ENCODE measurements at regions not wholly inside any gene's neighbourhood (a gene's known extent, or its start where the extent isn't known, plus 50 kb on each side); places are given as distances from the start of the nearest gene placed in this dataset.

DNA sequence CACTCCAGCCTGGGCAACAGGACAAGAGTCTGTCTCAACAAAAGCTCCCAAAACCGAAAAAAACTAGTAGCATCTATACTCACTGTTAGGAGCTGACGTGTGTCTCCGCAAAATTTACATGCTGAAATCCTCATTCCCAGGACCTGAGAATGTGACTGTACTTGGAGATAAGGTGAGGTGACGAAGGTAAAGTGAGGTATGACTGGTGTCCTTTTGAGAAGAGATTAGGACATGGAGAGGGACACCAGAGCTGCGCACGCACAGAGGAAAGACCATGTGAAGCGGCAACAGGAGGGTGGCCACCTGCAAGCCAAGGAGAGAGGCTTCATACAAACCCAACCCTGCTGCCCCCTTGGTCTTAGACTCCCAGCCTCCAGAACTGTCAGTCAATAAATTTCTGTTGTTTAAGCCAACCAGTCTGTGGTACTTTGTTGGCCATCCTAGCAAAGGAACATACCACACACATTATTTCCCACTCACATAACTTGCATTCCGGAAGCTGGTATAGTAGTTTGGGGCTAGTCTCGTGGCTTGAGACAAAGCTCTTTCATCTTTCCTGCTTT lies 1154.0 kb upstream of the CELF2 start:
- Histone ChIP-seq H2AK5ac (ENCODE audit: low read depth, low read length) (no peak overlapping the region), H2BK120ac (ENCODE audit: low read depth, low read length) (no peak overlapping the region), H2BK12ac (ENCODE audit: low read length) (no peak overlapping the region), H2BK5ac (ENCODE audit: low read length) (no peak overlapping the region), H3K23ac (ENCODE audit: low read depth, low read length, poor library complexity) (no peak overlapping the region), H2AFZ (ENCODE audit: low read length) (no peak overlapping the region), H3K27me3 (ENCODE audit: control insufficient read depth in 3 of 3, insufficient read depth in 3 of 3, low read depth in 1 of 3, low read length in 3 of 3) (no peaks in the 10 kb centered on the region), H3K79me1 (ENCODE audit: low read depth, low read length) (no peaks in the 10 kb centered on the region), H3K4me1 (ENCODE audit: control insufficient read depth in 2 of 2, insufficient read depth in 1 of 2, low read depth in 1 of 2, low read length in 2 of 2) (no peaks in the 10 kb centered on the region), H3K4ac (ENCODE audit: low read length) (no peak overlapping the region), H3K9ac (ENCODE audit: low read depth, low read length, poor library complexity) (no peak overlapping the region), H2BK15ac (ENCODE audit: low read length) (no peak overlapping the region), H3K36me3 (replicated peaks in 1 of 2; ENCODE audit: control insufficient read depth in 2 of 2, insufficient read depth in 2 of 2, low read length in 2 of 2) (no peaks in the 10 kb centered on the region), H3K14ac (ENCODE audit: low read length) (no peak overlapping the region), H4K91ac (ENCODE audit: low read depth, low read length, poor library complexity) (no peak overlapping the region), H4K8ac (ENCODE audit: low read depth, low read length) (no peak overlapping the region), H3K27ac (replicated peaks; ENCODE audit: low read length) (no peak overlapping the region), H3K4me2 (ENCODE audit: insufficient read depth, low read length, poor library complexity, severe bottlenecking) (no peak overlapping the region), H3K18ac (ENCODE audit: low read length) (no peak overlapping the region), H3K4me3 (ENCODE audit: low read length in 2 of 2) (no peak overlapping the region), H3K9me3 (replicated peaks in 1 of 2; ENCODE audit: control insufficient read depth in 2 of 2, insufficient read depth in 1 of 2, low read depth in 1 of 2, low read length in 2 of 2) (no peaks in the 10 kb centered on the region)
- no CpG with 5 or more reads among the region's 9 CpGs for WGBS, 2 donors (ENCODE audit: extremely low coverage in 2 of 2, insufficient read length in 2 of 2, insufficient replicate concordance in 1 of 2)
- DNase-seq (ENCODE audit: low spot score): no peak

DNA sequence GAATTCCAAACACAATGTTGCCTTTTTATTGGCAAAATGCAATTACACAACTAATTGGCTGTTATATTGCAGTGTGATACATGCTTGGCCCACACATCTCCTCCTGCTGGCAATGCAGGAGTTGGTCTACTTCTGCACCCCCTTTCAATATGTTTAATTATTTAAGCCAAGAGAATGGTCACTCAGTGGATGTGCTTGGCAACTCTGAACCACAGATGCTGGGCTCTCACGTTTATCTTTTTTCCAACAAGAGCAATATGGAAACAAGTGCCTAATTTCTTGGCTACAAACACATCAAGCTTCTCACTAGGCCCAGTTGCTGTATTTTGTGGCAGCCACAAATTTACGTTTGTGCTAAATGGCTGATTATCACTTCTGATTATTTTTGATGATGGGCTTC lies 1149.2 kb upstream of the CELF2 start:
- H4K91ac ChIP-seq (ENCODE audit: low read depth, low read length, poor library complexity): no peak overlapping the region
- H2BK5ac ChIP-seq (ENCODE audit: low read length): no peak overlapping the region
- H4K8ac ChIP-seq (ENCODE audit: low read depth, low read length): no peak overlapping the region
- H3K9ac ChIP-seq (ENCODE audit: low read depth, low read length, poor library complexity): no peak overlapping the region
- H3K23ac ChIP-seq (ENCODE audit: low read depth, low read length, poor library complexity): no peak overlapping the region
- H3K14ac ChIP-seq (ENCODE audit: low read length): no peak overlapping the region
- no peaks in the 10 kb centered on the region for H3K79me1 ChIP-seq (ENCODE audit: low read depth, low read length)
- H3K4me2 ChIP-seq (ENCODE audit: insufficient read depth, low read length, poor library complexity, severe bottlenecking): no peak overlapping the region
- H2AK5ac ChIP-seq (ENCODE audit: low read depth, low read length): no peak overlapping the region
- no peak overlapping the region for H3K27ac ChIP-seq (replicated peaks; ENCODE audit: low read length)
- no peak for DNase-seq (ENCODE audit: low spot score)
- no peaks in the 10 kb centered on the region for H3K27me3 ChIP-seq (ENCODE audit: control insufficient read depth in 3 of 3, insufficient read depth in 3 of 3, low read depth in 1 of 3, low read length in 3 of 3)
- H2BK12ac ChIP-seq (ENCODE audit: low read length): no peak overlapping the region
- no CpG with 5 or more reads among the region's 2 CpGs for WGBS, 2 donors (ENCODE audit: extremely low coverage in 2 of 2, insufficient read length in 2 of 2, insufficient replicate concordance in 1 of 2)
- no peaks in the 10 kb centered on the region for H3K9me3 ChIP-seq (replicated peaks in 1 of 2; ENCODE audit: control insufficient read depth in 2 of 2, insufficient read depth in 1 of 2, low read depth in 1 of 2, low read length in 2 of 2)
- no peak overlapping the region for H2BK120ac ChIP-seq (ENCODE audit: low read depth, low read length)
- H2AFZ ChIP-seq (ENCODE audit: low read length): no peak overlapping the region
- no peak overlapping the region for H3K4me3 ChIP-seq (ENCODE audit: low read length in 2 of 2)
- no peak overlapping the region for H3K18ac ChIP-seq (ENCODE audit: low read length)
- no peaks in the 10 kb centered on the region for H3K36me3 ChIP-seq (replicated peaks in 1 of 2; ENCODE audit: control insufficient read depth in 2 of 2, insufficient read depth in 2 of 2, low read length in 2 of 2)
- no peaks in the 10 kb centered on the region for H3K4me1 ChIP-seq (ENCODE audit: control insufficient read depth in 2 of 2, insufficient read depth in 1 of 2, low read depth in 1 of 2, low read length in 2 of 2)
- H2BK15ac ChIP-seq (ENCODE audit: low read length): no peak overlapping the region
- no peak overlapping the region for H3K4ac ChIP-seq (ENCODE audit: low read length)

DNA sequence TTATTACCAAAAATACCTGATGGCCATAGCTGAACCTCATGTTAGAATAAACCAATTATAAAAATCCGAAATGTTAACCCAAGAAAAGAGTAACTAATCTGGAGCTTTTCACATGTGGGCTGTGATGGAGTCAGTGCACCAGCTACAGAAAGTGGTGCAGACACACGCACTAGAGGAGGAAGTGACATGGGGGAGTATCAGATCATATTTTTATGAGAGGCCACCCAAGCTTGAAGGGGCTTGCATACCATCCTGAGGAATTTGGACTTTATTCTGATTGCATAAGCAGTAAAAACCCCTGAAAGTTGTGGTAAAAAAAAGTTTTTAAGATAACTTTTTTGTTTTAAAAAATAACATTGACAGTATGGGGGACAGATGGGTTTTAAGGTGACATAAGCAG lies 1148.5 kb upstream of the CELF2 start:
- WGBS, 2 donors (ENCODE audit: extremely low coverage in 2 of 2, insufficient read length in 2 of 2, insufficient replicate concordance in 1 of 2): no CpG with 5 or more reads among the region's 2 CpGs

DNA sequence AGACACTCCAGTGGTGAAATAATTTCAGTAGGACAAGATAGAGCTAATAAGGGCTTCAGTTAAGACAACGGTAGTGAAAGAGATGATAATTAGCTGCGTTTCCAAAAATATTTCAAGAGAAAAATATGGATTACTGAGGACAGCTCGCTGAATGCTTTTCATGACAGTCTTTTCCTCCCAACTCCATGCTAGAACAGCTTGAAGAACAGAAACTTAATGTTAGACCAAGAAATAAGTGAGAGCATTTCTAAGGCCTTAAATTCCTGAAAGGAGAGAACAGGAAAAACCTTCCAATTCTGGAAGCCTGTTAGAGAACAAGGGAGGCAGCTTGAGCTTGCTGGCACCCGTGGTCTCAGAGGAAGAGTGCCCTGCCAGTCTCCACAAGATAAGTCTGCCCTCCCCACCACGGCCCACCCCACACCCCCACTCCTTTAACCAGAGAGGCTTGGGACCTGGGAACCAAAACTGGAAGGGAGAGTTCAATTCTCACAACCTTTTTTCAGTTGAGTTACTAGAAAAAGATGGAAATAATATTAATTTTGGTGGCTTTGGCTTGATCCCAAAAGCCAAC lies 1148.0 kb upstream of the CELF2 start:
- Histone ChIP-seq H3K9me3 (replicated peaks in 1 of 2; ENCODE audit: control insufficient read depth in 2 of 2, insufficient read depth in 1 of 2, low read depth in 1 of 2, low read length in 2 of 2) (no peaks in the 10 kb centered on the region), H2BK120ac (ENCODE audit: low read depth, low read length) (no peak overlapping the region), H3K4me3 (ENCODE audit: low read length in 2 of 2) (no peak overlapping the region), H4K8ac (ENCODE audit: low read depth, low read length) (no peak overlapping the region), H3K9ac (ENCODE audit: low read depth, low read length, poor library complexity) (no peak overlapping the region), H4K91ac (ENCODE audit: low read depth, low read length, poor library complexity) (no peak overlapping the region), H3K18ac (ENCODE audit: low read length) (no peak overlapping the region), H2AFZ (ENCODE audit: low read length) (no peak overlapping the region), H3K14ac (ENCODE audit: low read length) (no peak overlapping the region), H3K27ac (replicated peaks; ENCODE audit: low read length) (no peak overlapping the region), H3K4ac (ENCODE audit: low read length) (no peak overlapping the region), H2BK15ac (ENCODE audit: low read length) (no peak overlapping the region), H2BK5ac (ENCODE audit: low read length) (no peak overlapping the region), H3K36me3 (replicated peaks in 1 of 2; ENCODE audit: control insufficient read depth in 2 of 2, insufficient read depth in 2 of 2, low read length in 2 of 2) (no peaks in the 10 kb centered on the region), H3K4me1 (ENCODE audit: control insufficient read depth in 2 of 2, insufficient read depth in 1 of 2, low read depth in 1 of 2, low read length in 2 of 2) (no peaks in the 10 kb centered on the region), H3K79me1 (ENCODE audit: low read depth, low read length) (no peaks in the 10 kb centered on the region), H2AK5ac (ENCODE audit: low read depth, low read length) (no peak overlapping the region), H3K4me2 (ENCODE audit: insufficient read depth, low read length, poor library complexity, severe bottlenecking) (no peak overlapping the region), H3K23ac (ENCODE audit: low read depth, low read length, poor library complexity) (no peak overlapping the region), H2BK12ac (ENCODE audit: low read length) (no peak overlapping the region), H3K27me3 (ENCODE audit: control insufficient read depth in 3 of 3, insufficient read depth in 3 of 3, low read depth in 1 of 3, low read length in 3 of 3) (no peaks in the 10 kb centered on the region)
- no peak for DNase-seq (ENCODE audit: low spot score)
- no CpG with 5 or more reads among the region's 5 CpGs for WGBS, 2 donors (ENCODE audit: extremely low coverage in 2 of 2, insufficient read length in 2 of 2, insufficient replicate concordance in 1 of 2)

More for the DNA sequence above, 1148.5 kb upstream of the CELF2 start:
- Histone ChIP-seq H4K8ac (ENCODE audit: low read depth, low read length) (no peak overlapping the region), H2AFZ (ENCODE audit: low read length) (no peak overlapping the region), H3K14ac (ENCODE audit: low read length) (no peak overlapping the region), H3K36me3 (replicated peaks in 1 of 2; ENCODE audit: control insufficient read depth in 2 of 2, insufficient read depth in 2 of 2, low read length in 2 of 2) (no peaks in the 10 kb centered on the region), H2BK15ac (ENCODE audit: low read length) (no peak overlapping the region), H3K4me1 (ENCODE audit: control insufficient read depth in 2 of 2, insufficient read depth in 1 of 2, low read depth in 1 of 2, low read length in 2 of 2) (no peaks in the 10 kb centered on the region), H4K91ac (ENCODE audit: low read depth, low read length, poor library complexity) (no peak overlapping the region), H3K4me3 (ENCODE audit: low read length in 2 of 2) (no peak overlapping the region), H2AK5ac (ENCODE audit: low read depth, low read length) (no peak overlapping the region), H3K18ac (ENCODE audit: low read length) (no peak overlapping the region), H3K4ac (ENCODE audit: low read length) (no peak overlapping the region), H2BK5ac (ENCODE audit: low read length) (no peak overlapping the region), H2BK120ac (ENCODE audit: low read depth, low read length) (no peak overlapping the region), H3K27me3 (ENCODE audit: control insufficient read depth in 3 of 3, insufficient read depth in 3 of 3, low read depth in 1 of 3, low read length in 3 of 3) (no peaks in the 10 kb centered on the region), H3K9me3 (replicated peaks in 1 of 2; ENCODE audit: control insufficient read depth in 2 of 2, insufficient read depth in 1 of 2, low read depth in 1 of 2, low read length in 2 of 2) (no peaks in the 10 kb centered on the region), H3K27ac (replicated peaks; ENCODE audit: low read length) (no peak overlapping the region), H3K9ac (ENCODE audit: low read depth, low read length, poor library complexity) (no peak overlapping the region), H2BK12ac (ENCODE audit: low read length) (no peak overlapping the region), H3K79me1 (ENCODE audit: low read depth, low read length) (no peaks in the 10 kb centered on the region), H3K23ac (ENCODE audit: low read depth, low read length, poor library complexity) (no peak overlapping the region), H3K4me2 (ENCODE audit: insufficient read depth, low read length, poor library complexity, severe bottlenecking) (no peak overlapping the region)
- no peak for DNase-seq (ENCODE audit: low spot score)

All from neuronal stem cell (in vitro differentiated cells).